Epithelial cell of esophagus (primary cell): ENCODE measurements at regions not wholly inside any gene's neighbourhood (a gene's known extent, or its start where the extent isn't known, plus 50 kb on each side); places are given as distances from the start of the nearest gene placed in this dataset.
A peak's percentile ranks its signal among the peaks of the same experiment; 100 is the strongest.

Experiments
- DNase-seq: peaks from one replicate; pipeline ENCODE4 v3.0.0; 2010; ENCODE audit warnings: low read depth
- H3K4me3 ChIP-seq: 2 replicates; pipeline ENCODE4 v1.5.1; 2011; ENCODE audit warnings: mild to moderate bottlenecking, low read length, control low read depth
- CTCF ChIP-seq: IDR thresholded peaks from 2 replicates; pipeline ENCODE4 v1.5.1; 2011; ENCODE audit warnings: low read depth, mild to moderate bottlenecking, low read length, control low read depth, inconsistent platforms; ENCODE audit not compliant: insufficient read depth; ENCODE audit errors: missing control alignments

GRCh38 chr12:60101715-60102114, 505.9 kb downstream of the SLC16A7 start:
- no peak for TF ChIP-seq CTCF
- H3K4me3 ChIP-seq, result no peak overlapping the region
- peak; percentile 56 for DNase-seq

- peak; percentile 23 for TF ChIP-seq CTCF
- DNase-seq, result peak; percentile 18
- no peak overlapping the region for H3K4me3 ChIP-seq
Observed at GRCh38 chr12:60106214-60106613, 510.4 kb downstream of the SLC16A7 start.

- DNase-seq, result no peak
- no peak overlapping the region for H3K4me3 ChIP-seq
- no peak for TF ChIP-seq CTCF
Observed at GRCh38 chr12:60107992-60108391, 512.2 kb downstream of the SLC16A7 start.

- H3K4me3 ChIP-seq, result no peak overlapping the region
- TF ChIP-seq CTCF, result no peak
- DNase-seq, result no peak
Observed at GRCh38 chr12:60112063-60112462, 516.2 kb downstream of the SLC16A7 start.

- no peak for DNase-seq
- no peak overlapping the region for H3K4me3 ChIP-seq
- TF ChIP-seq CTCF, result no peak
Observed at GRCh38 chr12:60112763-60113162, 516.9 kb downstream of the SLC16A7 start.

- H3K4me3 ChIP-seq, result no peak overlapping the region
- TF ChIP-seq CTCF, result no peak
- no peak for DNase-seq
Observed at GRCh38 chr12:60114169-60114568, 518.3 kb downstream of the SLC16A7 start.

GRCh38 chr12:60119327-60119726, 523.5 kb downstream of the SLC16A7 start:
- DNase-seq, result no peak
- H3K4me3 ChIP-seq, result no peak overlapping the region

More at GRCh38 chr12:60119327-60119726, 523.5 kb downstream of the SLC16A7 start:
- no peak for TF ChIP-seq CTCF
